ENCODE measurements at regions not wholly inside any gene's neighbourhood (a gene's known extent, or its start where the extent isn't known, plus 50 kb on each side); places are given as distances from the start of the nearest gene placed in this dataset.
"Not testable (repeated sequence)": the region's sequence is repeated elsewhere in the genome, so short reads cannot be mapped to it uniquely, and the experiment has no call there.

- DNase-seq (ENCODE audit: low read depth); H3K4me3 ChIP-seq (ENCODE audit: low read depth, low read length): not testable (repeated sequence)
These were observed 54.9 kb upstream of the NBPF12 start for GRCh38 chr1:146883190-146883589.

- not testable (repeated sequence) for H3K4me3 ChIP-seq (ENCODE audit: low read depth, low read length)
These were observed 57.0 kb upstream of the NBPF12 start for GRCh38 chr1:146881096-146881495.

GRCh38 chr1:146863799-146864319 lies 74.3 kb upstream of the NBPF12 start:
- not testable (repeated sequence) for DNase-seq (ENCODE audit: low read depth); H3K4me3 ChIP-seq (ENCODE audit: low read depth, low read length)

More at GRCh38 chr1:146881096-146881495, 57.0 kb upstream of the NBPF12 start:
- DNase-seq (ENCODE audit: low read depth) = not testable (repeated sequence)

GRCh38 chr1:146853147-146853546 lies 85.0 kb upstream of the NBPF12 start:
- not testable (repeated sequence) for H3K4me3 ChIP-seq (ENCODE audit: low read depth, low read length); DNase-seq (ENCODE audit: low read depth)

- not testable (repeated sequence) for DNase-seq (ENCODE audit: low read depth)
These were observed 87.7 kb upstream of the NBPF12 start for GRCh38 chr1:146850352-146850889.

GRCh38 chr1:146838725-146839124 lies 99.4 kb upstream of the NBPF12 start:
- H3K4me3 ChIP-seq (ENCODE audit: low read depth, low read length); DNase-seq (ENCODE audit: low read depth): not testable (repeated sequence)

More at GRCh38 chr1:146850352-146850889, 87.7 kb upstream of the NBPF12 start:
- H3K4me3 ChIP-seq (ENCODE audit: low read depth, low read length) = not testable (repeated sequence)

- DNase-seq (ENCODE audit: low read depth); H3K4me3 ChIP-seq (ENCODE audit: low read depth, low read length): not testable (repeated sequence)
These were observed 111.2 kb upstream of the NBPF12 start for GRCh38 chr1:146826957-146827356.

GRCh38 chr1:146794236-146794635 lies 143.9 kb upstream of the NBPF12 start:
- not testable (repeated sequence) for DNase-seq (ENCODE audit: low read depth); H3K4me3 ChIP-seq (ENCODE audit: low read depth, low read length)

GRCh38 chr1:146792725-146793124 lies 145.4 kb upstream of the NBPF12 start:
- H3K4me3 ChIP-seq (ENCODE audit: low read depth, low read length); DNase-seq (ENCODE audit: low read depth): not testable (repeated sequence)

- not testable (repeated sequence) for H3K4me3 ChIP-seq (ENCODE audit: low read depth, low read length); DNase-seq (ENCODE audit: low read depth)
These were observed 153.7 kb upstream of the NBPF12 start for GRCh38 chr1:146784212-146784940.

GRCh38 chr1:146781235-146781634 lies 156.9 kb upstream of the NBPF12 start:
- not testable (repeated sequence) for H3K4me3 ChIP-seq (ENCODE audit: low read depth, low read length); DNase-seq (ENCODE audit: low read depth)

GRCh38 chr1:146777826-146778602 lies 160.1 kb upstream of the NBPF12 start:
- DNase-seq (ENCODE audit: low read depth); H3K4me3 ChIP-seq (ENCODE audit: low read depth, low read length): not testable (repeated sequence)

- DNase-seq (ENCODE audit: low read depth); H3K4me3 ChIP-seq (ENCODE audit: low read depth, low read length): not testable (repeated sequence)
These were observed 163.1 kb upstream of the NBPF12 start for GRCh38 chr1:146774988-146775387.

GRCh38 chr1:146774271-146774670 lies 163.9 kb upstream of the NBPF12 start:
- H3K4me3 ChIP-seq (ENCODE audit: low read depth, low read length); DNase-seq (ENCODE audit: low read depth): not testable (repeated sequence)

- not testable (repeated sequence) for H3K4me3 ChIP-seq (ENCODE audit: low read depth, low read length); DNase-seq (ENCODE audit: low read depth)
These were observed 166.7 kb upstream of the NBPF12 start for GRCh38 chr1:146771409-146771808.

- H3K4me3 ChIP-seq (ENCODE audit: low read depth, low read length); DNase-seq (ENCODE audit: low read depth): not testable (repeated sequence)
These were observed 167.1 kb upstream of the NBPF12 start for GRCh38 chr1:146770998-146771397.

- not testable (repeated sequence) for H3K4me3 ChIP-seq (ENCODE audit: low read depth, low read length); DNase-seq (ENCODE audit: low read depth)
These were observed 174.9 kb upstream of the NBPF12 start for GRCh38 chr1:146763234-146763633.

- H3K4me3 ChIP-seq (ENCODE audit: low read depth, low read length); DNase-seq (ENCODE audit: low read depth): not testable (repeated sequence)
These were observed 181.3 kb upstream of the NBPF12 start for GRCh38 chr1:146756858-146757257.

- not testable (repeated sequence) for DNase-seq (ENCODE audit: low read depth); H3K4me3 ChIP-seq (ENCODE audit: low read depth, low read length)
These were observed 189.4 kb upstream of the NBPF12 start for GRCh38 chr1:146748686-146749085.
